ENCODE measurements at regions not wholly inside any gene's neighbourhood (a gene's known extent, or its start where the extent isn't known, plus 50 kb on each side); places are given as distances from the start of the nearest gene placed in this dataset.

GRCh38 chr2:54360055-54360792, 95.9 kb upstream of the SPTBN1 start:
- Histone ChIP-seq H3K4me2 (ENCODE audit: low read length) (no peak overlapping the region), H3K9me3 (ENCODE audit: low read length) (0 out of 2 replicates have a peak, but pooled peaks cover under 1% of the 10 kb centered on the region), H2AFZ (ENCODE audit: low read length) (no peak overlapping the region), H3K36me3 (ENCODE audit: insufficient read depth, low read length) (no peaks in the 10 kb centered on the region), H4K20me1 (ENCODE audit: insufficient read depth, low read length) (no peaks in the 10 kb centered on the region), H3K4me3 (ENCODE audit: low read depth, low read length, poor library complexity, severe bottlenecking) (no peak overlapping the region), H3K27ac (ENCODE audit: low read depth, low read length, poor library complexity, severe bottlenecking) (no peak overlapping the region), H3K4me1 (ENCODE audit: insufficient read depth, low read length, poor library complexity, severe bottlenecking) (no peaks in the 10 kb centered on the region), H3K79me2 (ENCODE audit: insufficient read depth, low read depth, low read length) (no peaks in the 10 kb centered on the region), H3K9me2 (ENCODE audit: insufficient read depth, low read length) (no peaks in the 10 kb centered on the region)
- no peak for DNase-seq (ENCODE audit: low spot score)
- intact Hi-C loops (cut with micrococcal nuclease; ENCODE audit: unreplicated experiment), result no loop called here
- CTCF ChIA-PET (ENCODE audit: unreplicated experiment), result no interaction called here
- BruUV-seq (replicated peaks), result no TSS peak
- TF ChIP-seq EZH2phosphoT487 (IDR thresholded peaks at IDR 0.05; ENCODE audit: borderline replicate concordance, low read depth, low read length) (no peak), CTCF (conservative IDR thresholded peaks at IDR 0.05; ENCODE audit: low read length) (no peak)
- POLR2A ChIA-PET, result no interaction called here

- no peak for DNase-seq (ENCODE audit: low spot score)
- Histone ChIP-seq H3K4me3 (ENCODE audit: low read depth, low read length, poor library complexity, severe bottlenecking) (no peak overlapping the region), H3K27ac (ENCODE audit: low read depth, low read length, poor library complexity, severe bottlenecking) (no peak overlapping the region), H2AFZ (ENCODE audit: low read length) (no peak overlapping the region), H3K9me2 (ENCODE audit: insufficient read depth, low read length) (no peaks in the 10 kb centered on the region), H3K4me2 (ENCODE audit: low read length) (no peak overlapping the region), H3K9me3 (ENCODE audit: low read length) (peaks cover 30% of the 10 kb centered on the region), H3K4me1 (ENCODE audit: insufficient read depth, low read length, poor library complexity, severe bottlenecking) (no peaks in the 10 kb centered on the region), H4K20me1 (ENCODE audit: insufficient read depth, low read length) (no peaks in the 10 kb centered on the region), H3K79me2 (ENCODE audit: insufficient read depth, low read depth, low read length) (no peaks in the 10 kb centered on the region), H3K36me3 (ENCODE audit: insufficient read depth, low read length) (no peaks in the 10 kb centered on the region)
- intact Hi-C loops (cut with micrococcal nuclease; ENCODE audit: unreplicated experiment), result no loop called here
- TF ChIP-seq EZH2phosphoT487 (IDR thresholded peaks at IDR 0.05; ENCODE audit: borderline replicate concordance, low read depth, low read length) (no peak), CTCF (conservative IDR thresholded peaks at IDR 0.05; ENCODE audit: low read length) (no peak)
- ChIA-PET CTCF (ENCODE audit: unreplicated experiment) (no interaction called here), POLR2A (no interaction called here)
- BruUV-seq (replicated peaks), result no TSS peak
These were observed 91.7 kb upstream of the SPTBN1 start for GRCh38 chr2:54364409-54364808.

GRCh38 chr2:54365661-54366060, 90.5 kb upstream of the SPTBN1 start:
- Histone ChIP-seq H4K20me1 (ENCODE audit: insufficient read depth, low read length) (no peaks in the 10 kb centered on the region), H2AFZ (ENCODE audit: low read length) (no peak overlapping the region), H3K79me2 (ENCODE audit: insufficient read depth, low read depth, low read length) (no peaks in the 10 kb centered on the region), H3K36me3 (ENCODE audit: insufficient read depth, low read length) (no peaks in the 10 kb centered on the region), H3K27ac (ENCODE audit: low read depth, low read length, poor library complexity, severe bottlenecking) (no peak overlapping the region), H3K9me3 (ENCODE audit: low read length) (peaks cover 30% of the 10 kb centered on the region), H3K4me3 (ENCODE audit: low read depth, low read length, poor library complexity, severe bottlenecking) (no peak overlapping the region), H3K9me2 (ENCODE audit: insufficient read depth, low read length) (no peaks in the 10 kb centered on the region), H3K4me1 (ENCODE audit: insufficient read depth, low read length, poor library complexity, severe bottlenecking) (no peaks in the 10 kb centered on the region), H3K4me2 (ENCODE audit: low read length) (no peak overlapping the region)
- TF ChIP-seq EZH2phosphoT487 (IDR thresholded peaks at IDR 0.05; ENCODE audit: borderline replicate concordance, low read depth, low read length) (no peak), CTCF (conservative IDR thresholded peaks at IDR 0.05; ENCODE audit: low read length) (no peak)
- ChIA-PET CTCF (ENCODE audit: unreplicated experiment) (no interaction called here), POLR2A (interaction anchor here (1.1 to 1.4 kb wide), 2 partner anchors 21 to 28 kb away, joined by 3 read pairs; no protein-coding TSS in a partner anchor)
- no TSS peak for BruUV-seq (replicated peaks)
- intact Hi-C loops (cut with micrococcal nuclease; ENCODE audit: unreplicated experiment), result no loop called here
- no peak for DNase-seq (ENCODE audit: low spot score)

All from OCI-LY7 (cell line).